GM12865 (cell line): ENCODE measurements at regions not wholly inside any gene's neighbourhood (a gene's known extent, or its start where the extent isn't known, plus 50 kb on each side); places are given as distances from the start of the nearest gene placed in this dataset.

Source experiments
- DNase-seq: peaks from one replicate; pipeline ENCODE4 v3.0.0; 2010; ENCODE audit warnings: low read depth
- H3K4me3 ChIP-seq: 2 replicates; pipeline ENCODE4 v1.5.1; 2011; ENCODE audit warnings: mild to moderate bottlenecking, low read depth, low read length, control low read depth
- CTCF ChIP-seq: IDR thresholded peaks from 2 replicates; pipeline ENCODE4 v1.5.1; 2011; ENCODE audit warnings: low read length, control low read depth, low read depth, inconsistent platforms; ENCODE audit not compliant: insufficient read depth; ENCODE audit errors: missing control alignments

DNA sequence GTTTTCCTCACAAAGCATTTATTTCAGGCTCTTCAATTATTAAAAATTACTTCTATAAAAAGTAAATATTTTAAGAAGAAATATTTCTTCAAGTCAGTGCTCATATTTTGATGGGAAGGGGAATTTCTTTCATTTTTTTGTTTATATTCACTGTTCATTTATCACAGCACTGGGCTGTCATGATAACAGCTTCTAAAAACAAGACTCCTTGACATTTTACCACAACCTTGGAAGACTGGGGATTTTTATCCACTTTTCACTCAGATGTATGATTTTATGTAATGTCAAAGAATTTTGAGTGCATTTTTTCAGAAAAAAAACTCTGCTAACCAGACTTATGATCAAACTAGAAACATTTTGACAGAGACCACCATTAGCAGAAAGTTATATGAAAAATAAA is 149.7 kb downstream of the PHLDA1 start:
- no peak for DNase-seq
- no peak overlapping the region for H3K4me3 ChIP-seq
- no peak for TF ChIP-seq CTCF

GRCh38 chr12:75877763-75878621 is 153.6 kb downstream of the PHLDA1 start:
- no peak for DNase-seq
- TF ChIP-seq CTCF = no peak
- H3K4me3 ChIP-seq = no peak overlapping the region

DNA sequence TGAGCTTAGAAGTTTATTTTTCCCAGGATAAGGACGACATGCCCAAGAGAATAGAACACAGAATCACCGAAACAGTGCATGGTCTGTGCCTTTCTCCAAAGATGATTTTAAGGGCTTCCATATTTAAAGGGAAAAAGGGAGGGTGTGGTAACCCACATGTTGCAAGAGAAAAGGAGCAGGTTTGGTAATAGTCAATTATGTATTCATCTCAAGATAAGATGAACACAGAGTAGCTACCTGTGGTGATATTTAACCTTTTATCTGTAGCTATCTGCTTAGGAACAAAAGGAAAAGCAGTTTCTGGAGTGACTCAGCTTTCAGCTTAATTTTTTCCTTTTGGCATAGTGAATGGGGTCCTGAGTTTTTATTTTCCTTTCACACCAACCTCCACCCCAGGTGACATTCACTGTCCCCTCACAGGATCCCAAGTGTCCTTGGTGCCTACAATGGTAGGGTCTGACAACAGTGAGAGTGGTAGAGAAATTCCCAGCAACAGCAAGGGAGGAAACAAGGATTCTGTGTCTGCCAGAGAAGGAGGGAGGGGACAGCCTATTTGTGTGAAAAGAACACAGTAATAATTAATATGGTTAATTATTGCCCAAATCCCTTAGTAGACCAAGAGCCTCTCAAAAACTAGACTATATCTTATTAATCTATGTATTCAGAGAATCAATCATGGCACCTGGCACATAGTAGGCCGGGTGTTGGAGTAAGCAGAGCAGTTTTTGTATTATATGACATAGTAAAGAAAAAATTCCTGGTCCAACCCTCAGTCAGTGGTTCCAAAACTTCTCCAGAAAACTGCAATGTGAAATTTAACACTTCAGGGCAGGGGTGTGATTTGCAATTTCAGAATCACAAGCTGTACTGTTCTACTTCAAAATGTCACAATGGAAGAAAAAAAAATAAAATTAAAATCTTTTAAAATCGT is 154.5 kb downstream of the PHLDA1 start:
- no peak for DNase-seq
- TF ChIP-seq CTCF = no peak
- H3K4me3 ChIP-seq = no peak overlapping the region

DNA sequence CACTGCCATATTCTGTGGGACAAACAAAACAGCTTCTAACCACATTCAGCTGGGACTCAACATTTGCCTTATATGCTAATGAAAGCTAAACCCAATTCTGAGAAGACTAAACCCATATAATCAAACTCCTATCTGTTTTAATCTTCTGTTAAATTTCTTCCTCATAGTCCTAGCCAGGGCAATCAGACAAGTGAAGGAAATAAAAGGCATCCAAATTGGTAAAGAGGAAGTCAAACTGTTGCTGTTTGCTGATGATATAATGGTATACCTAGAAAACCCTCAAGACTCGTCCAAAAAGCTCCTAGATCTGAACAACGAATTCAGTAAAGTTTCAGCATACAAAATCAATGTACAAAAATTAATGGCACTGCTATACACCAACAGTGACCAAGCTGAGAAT is 157.1 kb downstream of the PHLDA1 start:
- no peak for TF ChIP-seq CTCF
- DNase-seq = no peak
- H3K4me3 ChIP-seq = no peak overlapping the region

DNA sequence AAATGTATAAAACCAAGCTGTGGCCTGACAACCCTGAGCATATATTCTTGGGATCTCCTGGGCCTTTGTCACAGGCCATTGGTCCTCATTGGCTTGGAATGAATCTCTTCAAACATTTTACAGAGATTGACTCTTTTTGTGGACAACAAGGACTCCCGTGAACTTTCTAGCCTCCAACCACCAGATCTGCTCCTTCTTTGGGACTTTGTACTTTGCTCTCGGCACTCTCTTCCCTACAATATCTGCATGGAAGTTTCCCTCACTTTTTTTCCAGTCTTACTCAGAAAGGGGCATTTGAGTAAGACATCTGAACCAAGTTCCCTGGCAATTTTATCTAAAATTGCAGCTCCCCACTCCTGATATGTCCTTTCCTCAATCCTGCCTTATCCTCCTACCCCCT is 158.8 kb downstream of the PHLDA1 start:
- H3K4me3 ChIP-seq = no peak overlapping the region
- no peak for DNase-seq
- TF ChIP-seq CTCF = no peak

GRCh38 chr12:75870878-75871277 is 160.7 kb downstream of the PHLDA1 start:
- no peak overlapping the region for H3K4me3 ChIP-seq
- TF ChIP-seq CTCF = no peak
- DNase-seq = no peak
